Activated CD4-positive, alpha-beta T cell treated with anti-CD3 and anti-CD28 coated beads, Interleukin-2, Interleukin-6, amounts not matched to agents 100 ng/mL and 50 ng/mL, durations not matched to agents 16 hours and 8 hours (primary cell): ENCODE measurements at regions not wholly inside any gene's neighbourhood (a gene's known extent, or its start where the extent isn't known, plus 50 kb on each side); places are given as distances from the start of the nearest gene placed in this dataset.
"Not testable (repeated sequence)": the region's sequence is repeated elsewhere in the genome, so short reads cannot be mapped to it uniquely, and the experiment has no call there.

ENCODE experiments used
- DNase-seq: peaks from one replicate; pipeline ENCODE4 v3.0.0-alpha.2; 2020

- DNase-seq: no peak
These were observed 467.1 kb upstream of the HS3ST1 start for GRCh38 chr4:11895766-11896165.

- DNase-seq: no peak
These were observed 466.3 kb upstream of the HS3ST1 start for GRCh38 chr4:11894977-11895376.

GRCh38 chr4:11894221-11894620, 465.5 kb upstream of the HS3ST1 start:
- DNase-seq: no peak

GRCh38 chr4:11889099-11889498, 460.4 kb upstream of the HS3ST1 start:
- DNase-seq: no peak

GRCh38 chr4:11881947-11882346, 453.3 kb upstream of the HS3ST1 start:
- DNase-seq: no peak

DNA sequence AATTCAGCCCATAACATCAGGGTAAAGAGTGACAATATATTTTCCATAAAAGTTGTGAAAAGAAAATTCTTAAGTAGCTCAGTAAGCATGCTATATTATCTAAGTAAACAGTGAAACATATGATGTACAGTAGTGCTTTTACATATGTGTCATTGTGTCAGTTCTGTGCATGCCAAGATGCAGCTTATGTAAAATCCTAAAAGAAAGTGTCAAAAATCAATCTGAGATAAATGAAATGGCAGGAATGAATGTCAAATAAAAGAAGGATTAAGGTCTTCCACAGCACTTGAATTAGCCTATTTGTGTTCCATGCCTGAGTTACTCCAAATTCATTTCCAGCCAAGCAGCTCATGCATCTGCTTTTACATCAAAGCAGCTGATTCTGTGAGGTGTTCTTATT, 452.7 kb upstream of the HS3ST1 start:
- DNase-seq: no peak

DNA sequence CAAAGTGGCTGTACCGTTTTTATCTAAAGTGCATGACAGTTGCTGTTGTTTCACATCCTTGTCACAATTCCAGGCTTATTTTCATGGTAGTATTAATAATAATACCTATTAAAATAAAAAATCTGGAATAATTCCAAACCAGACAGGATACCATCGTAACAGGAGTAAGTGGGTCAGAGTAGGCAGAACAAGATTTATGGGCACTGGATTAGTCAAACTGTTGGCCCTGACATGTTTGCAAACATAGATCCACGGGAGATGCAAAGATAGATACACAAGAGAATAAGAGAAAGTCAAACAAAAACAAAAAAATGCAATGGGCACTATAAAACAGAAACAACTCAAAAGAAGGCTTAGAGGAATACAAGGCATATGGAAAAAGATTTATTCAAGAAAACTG, 449.5 kb upstream of the HS3ST1 start:
- no peak for DNase-seq

DNA sequence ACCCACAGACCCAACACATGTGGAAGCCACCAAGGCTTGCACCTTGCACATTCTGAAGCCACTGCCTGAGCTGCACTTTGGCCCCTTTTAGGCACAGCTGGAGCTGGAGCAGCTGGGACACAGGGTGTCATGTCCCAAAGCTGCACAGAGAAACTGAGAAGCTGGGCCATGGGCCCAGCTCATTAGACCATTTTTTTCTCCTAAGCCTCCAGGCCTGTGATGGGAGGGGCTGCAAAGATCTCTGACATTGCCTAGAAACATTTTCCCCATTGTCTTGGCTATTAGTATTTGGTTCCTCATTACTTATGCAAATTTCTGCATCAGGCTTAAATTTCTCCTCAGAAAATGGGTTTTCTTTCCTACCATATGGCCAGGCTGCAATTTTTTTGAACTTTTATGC, 447.4 kb upstream of the HS3ST1 start:
- DNase-seq: no peak

DNA sequence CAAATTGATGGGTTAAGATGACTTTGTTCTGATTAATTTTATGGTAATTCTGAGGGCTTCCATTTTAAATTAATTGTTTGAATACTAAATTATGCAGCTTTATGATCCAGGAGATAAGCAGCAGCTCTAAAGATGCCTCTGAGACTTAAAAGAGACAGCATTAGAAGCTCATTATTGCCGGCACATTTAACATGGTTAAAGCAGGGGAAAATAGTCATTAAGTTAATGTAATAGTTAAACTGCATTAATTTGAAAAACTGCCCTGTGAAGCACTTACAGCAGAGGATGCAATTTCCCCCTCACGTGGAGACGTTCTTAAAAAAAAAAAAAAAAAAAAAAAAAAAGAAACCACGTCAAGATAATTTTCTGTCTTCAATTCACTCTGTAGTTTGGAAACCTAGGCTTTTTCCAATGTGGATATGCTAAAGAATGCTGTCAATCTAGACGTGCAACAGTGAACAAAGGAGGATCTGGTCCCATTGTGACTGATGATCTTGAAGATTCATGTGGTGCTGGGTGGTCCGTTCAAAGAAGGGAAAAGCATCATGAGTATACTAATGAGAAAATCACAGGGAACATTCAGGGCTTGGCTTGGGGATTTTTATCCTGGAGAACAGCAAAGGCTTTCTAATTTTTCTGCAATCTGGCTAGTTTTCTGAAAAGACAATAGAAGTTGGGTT, 440.6 kb upstream of the HS3ST1 start:
- DNase-seq: no peak

DNA sequence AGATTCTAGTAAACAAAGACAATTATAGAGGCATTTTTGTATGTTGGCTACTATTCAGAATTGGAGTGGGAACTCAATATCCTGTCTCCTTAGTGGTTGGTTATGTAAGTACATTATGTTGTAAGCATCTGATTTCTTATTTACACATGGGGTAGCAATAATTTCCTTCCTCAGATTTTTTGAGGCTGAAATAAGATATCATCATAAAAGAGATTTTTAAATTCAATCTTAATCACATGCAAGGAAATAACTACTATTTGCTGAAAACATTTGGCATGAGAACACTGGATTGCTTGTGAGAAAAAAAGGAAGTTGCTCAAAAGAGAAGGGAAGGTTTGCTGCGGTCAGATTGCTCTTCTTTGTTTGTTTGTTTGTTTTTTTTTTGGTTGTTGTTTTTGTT, 437.7 kb upstream of the HS3ST1 start:
- no peak for DNase-seq

- DNase-seq: no peak
These were observed 432.3 kb upstream of the HS3ST1 start for GRCh38 chr4:11860996-11861395.

GRCh38 chr4:11857881-11858280, 429.2 kb upstream of the HS3ST1 start:
- no peak for DNase-seq

DNA sequence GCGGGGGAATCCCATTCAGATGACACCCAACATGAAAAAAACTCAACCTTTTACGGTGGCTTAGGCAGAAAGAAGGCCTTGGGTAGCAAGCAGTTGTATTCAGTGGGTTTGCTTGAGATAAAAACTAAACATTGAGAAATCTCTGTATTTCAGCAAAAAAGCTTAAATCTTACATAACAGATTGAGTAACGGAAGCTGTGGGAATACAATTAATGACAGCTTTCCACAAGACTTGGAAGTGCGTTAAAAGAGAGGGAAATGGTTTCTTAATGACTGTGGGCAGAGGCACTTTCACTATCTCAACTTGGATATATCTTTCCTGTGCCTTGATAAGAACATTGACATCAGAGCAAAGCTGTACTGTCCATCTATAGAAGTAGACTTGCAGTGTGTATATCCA, 418.5 kb upstream of the HS3ST1 start:
- DNase-seq: no peak

GRCh38 chr4:11843927-11844326, 415.2 kb upstream of the HS3ST1 start:
- no peak for DNase-seq

DNA sequence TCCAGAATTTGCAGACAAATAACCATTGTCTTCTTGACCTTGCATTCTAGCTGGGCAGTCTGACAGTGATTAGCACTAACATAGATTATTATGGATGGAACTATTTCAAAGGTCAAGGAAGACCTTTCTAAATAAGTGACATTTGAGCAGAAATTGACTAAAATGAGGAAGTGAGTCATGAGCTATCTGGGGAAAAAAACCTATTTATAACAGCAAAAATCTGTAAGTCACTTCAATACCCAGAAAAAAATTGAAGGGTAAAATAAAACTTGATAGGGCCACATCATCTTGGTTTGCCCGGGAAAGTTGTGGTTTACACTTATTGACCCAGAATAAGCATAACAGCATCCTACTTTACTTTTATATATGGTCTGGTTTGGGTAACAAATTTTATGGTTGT, 414.6 kb upstream of the HS3ST1 start:
- no peak for DNase-seq

DNA sequence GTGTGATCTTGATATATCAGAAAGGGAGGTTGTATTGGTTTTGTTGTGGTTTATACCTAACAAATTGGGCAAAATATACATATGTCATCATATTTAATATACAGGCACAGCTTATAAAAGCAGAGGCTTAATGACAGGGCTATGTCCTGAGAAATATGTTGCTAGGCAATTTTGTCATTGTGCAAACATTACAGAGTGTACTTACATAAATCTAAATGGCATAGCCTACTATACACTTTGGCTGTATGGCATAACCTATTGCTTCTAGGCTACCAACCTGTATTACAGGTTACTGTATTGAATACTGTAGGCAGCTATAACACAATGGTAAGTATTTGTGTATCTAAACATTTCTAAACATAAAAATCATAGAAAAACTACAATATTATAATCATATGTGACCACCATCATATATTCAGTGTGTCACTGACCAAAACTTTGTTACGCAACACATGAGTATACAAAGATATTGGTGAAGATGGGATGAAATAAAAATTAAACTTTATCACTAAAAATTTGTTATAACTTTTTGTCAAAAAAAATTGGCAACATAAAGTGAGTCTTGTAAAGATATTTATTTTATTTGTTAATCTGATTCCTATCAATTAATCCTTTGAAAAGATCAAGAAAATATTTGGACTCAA, 414.0 kb upstream of the HS3ST1 start:
- no peak for DNase-seq

GRCh38 chr4:11839889-11840288, 411.2 kb upstream of the HS3ST1 start:
- no peak for DNase-seq

- DNase-seq: no peak
These were observed 403.0 kb upstream of the HS3ST1 start for GRCh38 chr4:11831739-11832138.

DNA sequence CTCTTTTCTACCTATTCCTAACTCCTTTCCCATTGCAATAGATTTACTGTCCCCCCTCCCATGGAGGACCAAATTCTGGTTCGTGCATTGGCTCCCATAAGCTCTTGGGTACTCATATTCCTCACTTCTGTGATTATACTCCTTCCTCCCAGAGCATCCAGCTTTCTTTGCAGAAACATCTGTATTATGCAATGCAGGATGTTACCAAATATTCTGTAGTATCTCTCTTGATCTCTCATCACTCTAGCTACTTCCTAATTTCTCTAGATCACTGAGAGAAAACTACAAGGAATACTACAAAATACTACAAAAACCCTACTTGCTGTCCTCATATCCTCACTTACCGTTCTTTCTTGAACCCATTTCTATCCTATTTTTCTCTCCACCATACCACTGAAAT, 395.9 kb upstream of the HS3ST1 start:
- DNase-seq: no peak

GRCh38 chr4:11821772-11822430, 393.2 kb upstream of the HS3ST1 start:
- no peak for DNase-seq

DNA sequence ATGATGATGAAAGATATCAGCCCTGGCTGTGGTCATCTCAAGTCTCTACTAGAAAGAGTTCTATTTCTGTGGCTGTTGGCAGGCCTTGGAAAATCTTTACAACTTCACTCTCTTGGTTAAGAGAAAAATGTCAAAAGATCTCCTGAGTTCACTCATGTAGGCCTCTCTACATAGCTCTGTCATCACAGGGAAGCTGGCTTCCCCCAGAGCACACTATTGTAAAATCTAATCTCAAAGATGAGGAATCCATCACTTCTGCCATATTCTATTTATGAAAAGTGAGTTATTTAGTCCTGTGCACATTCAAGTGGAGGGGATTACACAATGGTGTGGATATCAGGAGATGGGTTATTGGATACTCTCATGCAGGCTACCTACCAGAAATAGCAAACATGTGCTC, 388.4 kb upstream of the HS3ST1 start:
- DNase-seq: no peak

GRCh38 chr4:11814758-11815157, 386.1 kb upstream of the HS3ST1 start:
- DNase-seq: no peak

DNA sequence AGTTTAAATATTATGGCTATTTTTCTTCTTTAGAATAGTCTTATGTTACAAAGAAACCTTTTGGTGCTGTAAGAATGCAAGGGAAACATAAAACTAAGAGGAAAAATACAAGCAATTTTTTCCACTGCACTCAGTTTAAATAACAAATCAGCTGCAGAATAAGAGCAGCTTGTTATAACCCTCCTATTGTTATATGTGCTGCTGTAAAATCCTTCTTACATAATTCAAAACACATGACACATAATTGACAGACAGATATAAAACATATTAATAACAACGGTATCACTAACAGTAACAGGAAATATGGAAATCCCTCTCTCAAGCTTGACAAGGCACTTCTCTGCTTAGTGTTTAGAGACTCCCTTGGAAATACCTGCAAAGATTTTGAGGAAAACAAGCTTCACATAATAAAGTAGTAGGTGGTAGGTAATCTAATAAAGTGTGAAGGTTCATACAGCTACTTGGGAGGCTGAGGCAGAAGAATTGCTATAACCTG, 385.3 kb upstream of the HS3ST1 start:
- no peak for DNase-seq

- not testable (repeated sequence) for DNase-seq
These were observed 382.8 kb upstream of the HS3ST1 start for GRCh38 chr4:11811521-11811920.
